Activated CD4-positive, alpha-beta T cell treated with anti-CD3 and anti-CD28 coated beads, Interleukin-2, amount 50 U/mL, for 48 hours (primary cell): ENCODE measurements at regions not wholly inside any gene's neighbourhood (a gene's known extent, or its start where the extent isn't known, plus 50 kb on each side); places are given as distances from the start of the nearest gene placed in this dataset.

Experiments
- DNase-seq, 2 experiments: peaks; one replicate each; pipeline ENCODE4 v3.0.0-alpha.2; 2020

- no peak for DNase-seq
Measured at GRCh38 chr14:96730386-96730785, 66.8 kb upstream of the VRK1 start.

GRCh38 chr14:96734076-96734622 lies 63.0 kb upstream of the VRK1 start:
- DNase-seq, result no peak

GRCh38 chr14:96735526-96735925 lies 61.7 kb upstream of the VRK1 start:
- DNase-seq, result no peak

- DNase-seq, result no peak
Measured at GRCh38 chr14:96736439-96736838, 60.7 kb upstream of the VRK1 start.

GRCh38 chr14:96737881-96738280 lies 59.3 kb upstream of the VRK1 start:
- no peak for DNase-seq

GRCh38 chr14:96739200-96739910 lies 57.8 kb upstream of the VRK1 start:
- DNase-seq, result no peak

- DNase-seq, result peak; percentile 78 to 80
Measured at GRCh38 chr14:96741151-96741977, 55.8 kb upstream of the VRK1 start.

GRCh38 chr14:96744262-96744661 lies 52.9 kb upstream of the VRK1 start:
- DNase-seq, result no peak

GRCh38 chr14:96745500-96746051 lies 51.6 kb upstream of the VRK1 start:
- no peak for DNase-seq

- DNase-seq, result no peak
Measured at GRCh38 chr14:96746101-96746500, 51.1 kb upstream of the VRK1 start.

- no peak for DNase-seq
Measured at GRCh38 chr14:96747006-96747405, 50.2 kb upstream of the VRK1 start.
